ENCODE measurements at regions not wholly inside any gene's neighbourhood (a gene's known extent, or its start where the extent isn't known, plus 50 kb on each side); places are given as distances from the start of the nearest gene placed in this dataset.

DNA sequence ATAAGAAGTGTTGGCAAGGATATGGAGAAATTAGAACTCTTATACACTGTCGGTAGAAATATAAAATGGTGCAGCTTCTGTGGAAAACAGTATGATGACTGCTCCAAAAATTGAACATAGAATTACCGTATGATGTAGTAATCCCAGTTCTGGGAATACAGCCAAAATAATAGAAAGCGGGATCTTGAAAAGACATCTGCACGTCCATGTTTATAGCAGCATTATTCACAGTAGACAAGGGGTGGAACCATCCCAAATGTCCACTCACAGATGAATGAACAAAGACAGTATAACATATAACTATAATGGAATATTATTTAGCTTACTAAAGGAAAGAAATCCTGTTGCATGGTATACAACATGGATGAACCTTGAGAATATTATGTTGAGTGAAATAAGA is 257.7 kb downstream of the TDRD15 start:
- 20% methylated on average over 4 of the region's 4 CpGs for WGBS
- Histone ChIP-seq H3K27ac (ENCODE audit: low read depth) (no peak overlapping the region), H3K4me3 (ENCODE audit: low read depth, low read length) (no peak overlapping the region), H3K4me1 (ENCODE audit: insufficient read depth) (no peaks in the 10 kb centered on the region), H3K36me3 (ENCODE audit: insufficient read depth) (no peaks in the 10 kb centered on the region)
- no peak for DNase-seq (ENCODE audit: extremely low spot score)

DNA sequence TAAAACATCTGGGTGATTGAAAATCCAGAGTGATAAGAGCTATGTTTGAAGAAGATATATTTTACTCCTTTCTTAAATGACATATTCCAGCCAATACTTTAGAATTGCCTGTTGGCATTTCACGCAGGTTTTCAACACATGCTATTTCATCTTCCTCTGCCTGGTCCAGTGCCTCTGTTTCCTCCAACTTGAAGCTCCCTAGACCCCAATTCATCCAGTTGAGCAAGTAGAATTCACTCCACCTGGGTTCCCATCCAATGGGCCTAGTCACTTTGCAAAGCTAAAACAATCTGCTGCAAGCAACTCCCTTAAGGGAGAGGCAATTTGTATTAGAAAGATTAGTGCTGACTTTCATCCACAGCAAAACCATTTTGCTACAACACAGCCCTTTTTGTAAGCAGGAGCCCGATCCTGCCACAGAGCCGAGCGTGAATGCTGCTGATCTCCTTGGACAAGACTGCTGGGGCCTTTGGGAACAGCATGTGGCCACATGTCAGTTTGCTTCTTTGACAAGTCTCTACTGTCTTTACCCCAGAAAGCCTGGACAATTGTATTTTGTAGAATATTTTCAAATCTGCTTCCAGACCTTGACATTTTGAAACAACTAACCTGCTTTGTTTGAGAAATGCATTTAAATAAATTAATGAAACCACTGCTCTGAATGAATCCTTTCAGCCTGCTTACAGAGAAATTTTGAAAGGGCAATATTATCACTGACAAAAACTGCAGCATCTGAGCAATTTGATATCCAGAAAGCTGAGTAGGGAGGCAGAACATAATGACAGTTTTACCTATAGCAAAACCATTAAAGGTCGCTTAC is 259.1 kb downstream of the TDRD15 start:
- Histone ChIP-seq H3K4me3 (ENCODE audit: low read depth, low read length) (no peak overlapping the region), H3K36me3 (ENCODE audit: insufficient read depth) (no peaks in the 10 kb centered on the region), H3K4me1 (ENCODE audit: insufficient read depth) (no peaks in the 10 kb centered on the region), H3K27ac (ENCODE audit: low read depth) (no peak overlapping the region)
- 82% methylated on average over 5 of the region's 5 CpGs for WGBS
- DNase-seq (ENCODE audit: extremely low spot score): no peak

DNA sequence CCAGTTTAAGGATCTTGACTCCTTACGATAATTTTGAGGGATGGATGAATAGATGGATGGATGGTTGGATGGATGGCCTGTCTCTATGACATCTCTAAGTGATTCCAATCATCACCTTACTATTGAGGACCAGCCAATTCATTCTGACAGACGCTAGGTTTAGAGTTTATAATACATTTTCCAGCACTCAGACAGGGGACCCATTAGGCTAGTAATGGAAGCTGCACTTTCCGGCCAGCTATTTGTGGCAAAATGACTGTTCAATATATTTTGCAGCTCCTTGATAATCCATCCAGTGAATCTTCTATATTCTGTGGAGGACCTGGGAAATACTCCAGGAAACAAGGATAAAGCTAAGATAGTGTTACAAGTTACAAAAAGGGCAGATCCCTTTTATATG is 262.9 kb downstream of the TDRD15 start:
- 93% methylated on average over 3 of the region's 3 CpGs for WGBS

DNA sequence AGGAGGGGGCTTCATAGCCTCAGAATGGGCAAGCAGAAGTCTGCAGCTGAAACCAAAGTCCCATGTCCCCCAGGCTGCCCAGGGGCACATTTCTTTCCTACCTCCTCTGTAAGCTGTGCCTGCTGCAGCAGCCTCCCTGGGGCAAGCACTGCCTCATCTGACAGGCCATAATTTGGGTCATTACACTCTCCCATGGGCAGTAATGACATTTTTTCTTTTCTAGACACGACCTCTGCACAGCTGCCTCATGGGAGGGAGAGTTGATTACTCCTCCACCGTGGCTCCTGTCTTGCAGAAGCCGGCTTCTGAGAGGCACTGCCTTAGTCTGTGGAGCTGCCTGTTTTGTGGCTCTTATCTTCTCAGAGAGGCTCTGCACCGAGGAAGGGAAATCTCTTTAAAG is 268.9 kb downstream of the TDRD15 start:
- Histone ChIP-seq H3K4me1 (ENCODE audit: insufficient read depth) (no peaks in the 10 kb centered on the region), H3K36me3 (ENCODE audit: insufficient read depth) (no peaks in the 10 kb centered on the region), H3K4me3 (ENCODE audit: low read depth, low read length) (no peak overlapping the region), H3K27ac (ENCODE audit: low read depth) (no peak overlapping the region)
- 24% methylated on average over 4 of the region's 4 CpGs for WGBS
- DNase-seq (ENCODE audit: extremely low spot score): no peak

More for the DNA sequence above, 262.9 kb downstream of the TDRD15 start:
- H3K27ac ChIP-seq (ENCODE audit: low read depth): no peak overlapping the region
- no peak for DNase-seq (ENCODE audit: extremely low spot score)
- H3K4me1 ChIP-seq (ENCODE audit: insufficient read depth): no peaks in the 10 kb centered on the region
- no peaks in the 10 kb centered on the region for H3K36me3 ChIP-seq (ENCODE audit: insufficient read depth)
- no peak overlapping the region for H3K4me3 ChIP-seq (ENCODE audit: low read depth, low read length)

DNA sequence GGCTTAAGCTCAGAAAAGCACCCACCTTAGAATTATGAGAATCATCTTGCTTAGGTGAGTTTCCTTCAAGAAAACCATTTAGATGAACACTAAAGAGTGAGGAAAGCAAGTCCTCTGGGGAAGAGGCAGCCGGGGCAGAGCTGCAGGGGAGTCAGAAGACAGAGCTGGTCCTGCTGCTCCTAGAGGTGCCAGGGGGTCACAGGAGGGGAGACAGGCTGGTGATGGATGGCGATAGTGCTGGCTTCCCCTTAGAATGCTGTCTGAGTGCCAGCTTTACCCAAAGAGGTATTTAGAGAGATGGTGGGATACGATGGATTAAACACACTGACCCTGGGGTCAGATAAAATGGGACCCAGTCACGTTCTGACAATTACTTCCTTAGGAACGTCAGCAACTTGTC is 269.4 kb downstream of the TDRD15 start:
- WGBS: 50% methylated on average over 5 of the region's 5 CpGs

DNA sequence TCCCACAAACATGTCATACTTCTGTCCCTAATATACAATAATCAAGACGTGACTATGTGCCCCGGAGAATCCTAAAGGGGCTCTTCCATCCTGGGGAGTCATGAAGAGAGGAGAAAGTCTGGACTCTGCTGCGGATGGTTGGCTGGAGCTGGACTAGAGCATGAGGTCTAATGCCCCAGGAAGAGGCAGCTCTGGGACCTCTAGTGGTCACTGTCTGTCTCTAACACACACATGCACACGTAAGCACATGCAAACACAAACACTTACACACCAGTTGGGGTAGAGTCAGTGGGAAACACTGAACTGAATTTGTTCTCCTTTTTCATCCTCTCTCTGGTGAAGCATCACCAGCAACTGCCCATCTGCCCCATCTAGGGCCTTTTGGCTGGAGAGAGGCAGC is 271.6 kb downstream of the TDRD15 start:
- Histone ChIP-seq H3K4me3 (ENCODE audit: low read depth, low read length) (no peak overlapping the region), H3K4me1 (ENCODE audit: insufficient read depth) (no peaks in the 10 kb centered on the region), H3K27ac (ENCODE audit: low read depth) (no peak overlapping the region), H3K36me3 (ENCODE audit: insufficient read depth) (no peaks in the 10 kb centered on the region)
- 83% methylated on average over 4 of the region's 4 CpGs for WGBS
- no peak for DNase-seq (ENCODE audit: extremely low spot score)

More for the DNA sequence above, 269.4 kb downstream of the TDRD15 start:
- no peak overlapping the region for H3K27ac ChIP-seq (ENCODE audit: low read depth)
- H3K4me3 ChIP-seq (ENCODE audit: low read depth, low read length): no peak overlapping the region
- H3K36me3 ChIP-seq (ENCODE audit: insufficient read depth): no peaks in the 10 kb centered on the region
- DNase-seq (ENCODE audit: extremely low spot score): no peak
- no peaks in the 10 kb centered on the region for H3K4me1 ChIP-seq (ENCODE audit: insufficient read depth)

DNA sequence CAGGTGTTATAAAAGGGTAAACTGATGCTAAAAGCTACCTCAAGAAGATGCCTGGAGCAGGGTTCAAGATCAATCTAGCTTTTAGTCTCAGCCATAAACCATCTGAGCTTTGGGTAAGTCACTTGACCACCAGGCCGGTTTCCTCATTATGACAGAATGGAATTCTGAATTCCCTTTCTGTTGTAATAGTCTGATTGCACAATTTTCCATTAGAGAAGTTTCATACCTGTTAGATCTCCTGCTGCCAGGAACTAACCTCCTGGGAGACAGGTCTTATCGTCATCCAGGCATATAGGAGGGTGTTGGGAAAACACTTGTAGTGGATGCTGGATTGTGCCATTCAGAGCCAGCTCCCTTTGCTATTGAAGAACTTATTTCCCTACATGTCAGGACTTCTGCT is 272.5 kb downstream of the TDRD15 start:
- H3K27ac ChIP-seq (ENCODE audit: low read depth): no peak overlapping the region
- no peak overlapping the region for H3K4me3 ChIP-seq (ENCODE audit: low read depth, low read length)
- WGBS: 92% methylated on average over 2 of the region's 2 CpGs
- no peaks in the 10 kb centered on the region for H3K36me3 ChIP-seq (ENCODE audit: insufficient read depth)
- H3K4me1 ChIP-seq (ENCODE audit: insufficient read depth): no peaks in the 10 kb centered on the region
- DNase-seq (ENCODE audit: extremely low spot score): no peak

DNA sequence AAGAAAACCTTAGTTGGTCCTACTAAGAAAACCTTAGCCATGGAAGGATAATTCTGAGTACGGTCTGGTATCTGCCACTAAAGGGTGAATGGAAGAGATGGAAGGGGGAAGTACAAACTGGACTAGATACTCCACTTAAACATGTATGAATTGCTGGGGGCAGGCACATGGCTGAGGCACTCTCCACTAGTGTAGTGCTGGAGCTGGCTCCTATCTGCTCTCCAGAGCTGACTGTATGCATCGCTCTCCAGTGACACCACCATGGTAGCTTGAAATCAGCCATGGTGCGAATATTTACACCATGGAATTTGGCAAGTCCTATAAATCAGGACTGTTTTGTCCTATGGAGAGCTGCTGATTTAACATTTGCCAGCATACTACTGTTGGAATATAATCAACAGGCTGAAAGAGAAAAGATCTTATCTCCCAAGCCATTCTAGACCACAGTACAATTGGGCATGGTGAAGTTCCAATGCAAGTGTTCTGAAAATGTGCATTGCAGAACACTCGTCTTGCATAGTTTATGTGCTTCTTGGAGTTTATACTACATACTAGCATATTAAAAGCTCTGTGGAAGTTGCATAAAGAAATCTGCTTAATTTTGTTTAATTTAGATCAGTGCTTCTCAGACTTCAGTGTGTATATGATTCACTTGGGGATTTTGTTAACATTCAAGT is 277.4 kb downstream of the TDRD15 start:
- WGBS: 86% methylated on average over 4 of the region's 4 CpGs
- H3K4me3 ChIP-seq (ENCODE audit: low read depth, low read length): no peak overlapping the region
- no peak overlapping the region for H3K27ac ChIP-seq (ENCODE audit: low read depth)
- DNase-seq (ENCODE audit: extremely low spot score): no peak
- H3K4me1 ChIP-seq (ENCODE audit: insufficient read depth): no peaks in the 10 kb centered on the region
- no peaks in the 10 kb centered on the region for H3K36me3 ChIP-seq (ENCODE audit: insufficient read depth)

DNA sequence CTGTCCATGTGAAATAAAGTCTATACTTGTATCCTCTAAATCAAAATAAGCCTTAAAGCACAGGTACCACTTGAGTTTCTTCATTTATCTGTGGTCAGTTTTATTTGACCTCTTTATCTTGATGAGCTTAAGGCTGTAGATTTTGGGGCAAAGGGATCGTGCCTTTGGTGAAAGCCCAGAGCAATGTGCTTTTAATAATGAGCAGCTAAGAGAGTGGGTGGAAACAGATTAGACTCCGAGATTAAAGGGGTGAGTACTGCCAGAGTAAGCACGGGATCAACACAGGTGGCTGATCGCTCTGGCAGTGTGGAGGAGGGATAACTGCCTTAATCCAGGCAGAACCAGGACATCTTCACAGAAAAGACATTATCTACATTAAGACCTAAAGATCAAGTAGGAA is 280.4 kb downstream of the TDRD15 start:
- H3K4me3 ChIP-seq (ENCODE audit: low read depth, low read length): no peak overlapping the region
- DNase-seq (ENCODE audit: extremely low spot score): no peak
- 33% methylated on average over 4 of the region's 4 CpGs for WGBS
- no peak overlapping the region for H3K27ac ChIP-seq (ENCODE audit: low read depth)
- no peaks in the 10 kb centered on the region for H3K4me1 ChIP-seq (ENCODE audit: insufficient read depth)
- no peaks in the 10 kb centered on the region for H3K36me3 ChIP-seq (ENCODE audit: insufficient read depth)

DNA sequence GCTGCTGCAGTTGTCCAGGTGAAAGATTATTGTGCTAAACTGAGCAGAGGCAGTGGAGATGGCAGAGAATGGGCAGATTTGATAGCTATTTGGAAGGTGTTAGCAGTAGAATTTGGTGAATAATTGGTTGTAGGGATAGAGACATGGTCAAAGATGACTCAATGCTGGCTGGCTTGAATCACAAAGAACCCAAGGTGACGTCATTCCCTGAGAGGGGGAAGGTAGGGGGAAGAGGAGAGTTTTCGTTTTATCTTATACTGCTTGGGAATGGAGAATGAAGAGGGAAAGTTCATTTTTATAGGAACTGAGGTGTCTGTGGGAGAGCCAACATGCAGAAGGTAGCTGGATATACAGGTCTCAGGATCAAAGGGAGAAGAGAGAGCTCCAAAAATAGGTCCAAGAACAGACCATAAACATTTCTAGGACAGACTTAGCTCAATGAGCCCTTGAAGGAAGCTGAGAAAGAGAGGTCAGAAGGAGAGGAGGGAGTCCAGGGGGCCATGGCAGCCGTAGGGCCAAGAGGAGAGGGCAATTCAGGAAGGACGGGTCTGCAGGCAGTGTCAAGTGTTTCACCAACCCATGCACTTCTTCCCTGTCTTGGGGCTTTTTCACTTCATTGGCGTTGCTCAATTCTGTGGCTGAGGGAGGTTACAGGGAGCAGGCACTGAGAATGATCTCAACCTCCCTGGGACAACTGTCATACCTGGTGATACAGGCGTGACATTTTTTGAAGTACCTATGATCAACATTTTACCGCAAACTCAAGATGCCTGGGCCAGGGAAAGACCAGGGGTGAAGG is 281.3 kb downstream of the TDRD15 start:
- 89% methylated on average over 7 of the region's 7 CpGs for WGBS
- no peak for DNase-seq (ENCODE audit: extremely low spot score)

DNA sequence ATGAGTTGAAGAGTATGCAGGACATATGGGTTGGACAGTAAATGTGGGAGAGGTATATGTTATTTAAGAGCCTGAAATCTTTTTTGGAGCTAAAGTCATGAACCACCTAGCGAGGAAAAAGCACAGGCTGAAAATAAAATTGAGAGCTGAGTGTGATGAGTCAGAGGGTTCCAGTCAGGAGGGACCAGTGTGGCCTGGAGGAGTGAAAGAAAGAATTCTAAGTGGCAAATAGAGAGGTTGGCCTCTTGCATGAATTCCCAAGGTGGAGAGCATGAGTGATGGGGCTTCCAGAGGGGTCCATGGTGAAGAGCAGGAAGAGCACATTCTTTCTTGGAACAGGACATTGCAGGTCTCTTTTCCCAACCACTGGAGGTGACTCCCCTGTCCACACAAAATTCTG is 282.6 kb downstream of the TDRD15 start:
- no peak overlapping the region for H3K27ac ChIP-seq (ENCODE audit: low read depth)
- DNase-seq (ENCODE audit: extremely low spot score): no peak

More for the DNA sequence above, 281.3 kb downstream of the TDRD15 start:
- H3K4me1 ChIP-seq (ENCODE audit: insufficient read depth): no peaks in the 10 kb centered on the region
- H3K4me3 ChIP-seq (ENCODE audit: low read depth, low read length): no peak overlapping the region
- H3K27ac ChIP-seq (ENCODE audit: low read depth): no peak overlapping the region
- H3K36me3 ChIP-seq (ENCODE audit: insufficient read depth): no peaks in the 10 kb centered on the region

DNA sequence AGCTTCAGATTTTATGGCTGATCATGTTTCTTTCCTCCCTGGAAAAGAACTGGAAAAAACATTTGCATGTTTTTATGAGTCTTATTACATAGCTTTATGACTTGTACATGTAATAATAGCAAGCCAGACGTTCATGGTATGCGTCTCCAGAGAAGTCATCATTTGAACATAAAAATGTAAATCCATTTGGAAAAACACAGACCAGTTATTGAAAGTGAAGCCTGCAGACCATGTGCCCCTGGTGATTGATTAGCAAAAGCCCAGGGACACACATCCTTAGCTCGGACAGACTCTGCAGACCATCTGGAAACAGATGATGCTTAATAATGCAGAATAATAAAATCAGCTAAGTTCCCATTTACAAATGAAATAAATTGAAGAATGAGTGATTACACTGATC is 283.1 kb downstream of the TDRD15 start:
- DNase-seq (ENCODE audit: extremely low spot score): no peak
- H3K27ac ChIP-seq (ENCODE audit: low read depth): no peak overlapping the region
- no peaks in the 10 kb centered on the region for H3K4me1 ChIP-seq (ENCODE audit: insufficient read depth)
- H3K36me3 ChIP-seq (ENCODE audit: insufficient read depth): no peaks in the 10 kb centered on the region
- WGBS: 43% methylated on average over 3 of the region's 3 CpGs
- no peak overlapping the region for H3K4me3 ChIP-seq (ENCODE audit: low read depth, low read length)

More for the DNA sequence above, 282.6 kb downstream of the TDRD15 start:
- WGBS: 94% methylated on average over 1 of the region's 1 CpG
- Histone ChIP-seq H3K4me3 (ENCODE audit: low read depth, low read length) (no peak overlapping the region), H3K4me1 (ENCODE audit: insufficient read depth) (no peaks in the 10 kb centered on the region), H3K36me3 (ENCODE audit: insufficient read depth) (no peaks in the 10 kb centered on the region)

DNA sequence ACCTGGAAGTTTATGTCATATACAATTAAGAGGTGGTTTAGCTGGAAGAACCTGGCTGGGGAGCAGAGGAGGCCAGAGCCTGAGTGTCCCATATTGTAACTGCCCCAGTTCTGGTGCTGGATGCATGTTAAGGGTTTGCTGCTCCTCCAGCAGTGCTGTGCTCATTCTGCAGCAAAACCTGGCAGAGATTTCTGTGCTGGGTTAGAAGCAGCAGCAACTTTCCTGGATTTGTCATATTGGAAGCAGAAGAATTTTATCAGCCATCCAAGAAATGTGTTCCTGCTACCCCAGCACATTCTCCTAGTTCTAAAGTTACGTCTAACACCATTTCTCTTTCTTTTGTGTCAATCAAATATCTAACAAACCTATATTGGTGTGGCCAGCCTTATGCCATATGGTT is 284.1 kb downstream of the TDRD15 start:
- DNase-seq (ENCODE audit: extremely low spot score): no peak
- Histone ChIP-seq H3K4me3 (ENCODE audit: low read depth, low read length) (no peak overlapping the region), H3K27ac (ENCODE audit: low read depth) (no peak overlapping the region), H3K4me1 (ENCODE audit: insufficient read depth) (no peaks in the 10 kb centered on the region), H3K36me3 (ENCODE audit: insufficient read depth) (no peaks in the 10 kb centered on the region)
- WGBS: 57% methylated on average over 1 of the region's 1 CpG

DNA sequence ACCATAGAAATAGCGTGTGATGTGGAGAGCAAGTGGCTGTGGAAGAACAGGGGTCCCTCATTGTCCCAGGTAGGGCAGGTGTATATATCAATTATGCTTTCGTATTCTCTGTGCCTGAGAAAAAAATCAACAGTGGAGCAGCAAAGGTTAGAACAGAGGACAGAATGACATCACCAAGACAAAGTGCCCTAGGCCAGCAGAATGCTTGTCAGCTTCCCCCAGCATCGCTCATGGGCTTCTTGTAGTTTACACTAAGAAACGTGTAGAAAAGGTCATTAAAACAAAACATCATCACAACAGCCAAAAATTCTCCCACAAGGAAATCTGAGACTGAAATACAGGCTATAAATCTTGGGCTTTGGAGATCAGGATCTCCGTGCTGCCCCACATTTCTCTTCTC is 288.0 kb downstream of the TDRD15 start:
- H3K36me3 ChIP-seq (ENCODE audit: insufficient read depth): no peaks in the 10 kb centered on the region
- DNase-seq (ENCODE audit: extremely low spot score): no peak
- WGBS: 55% methylated on average over 5 of the region's 5 CpGs

More for the DNA sequence above, 288.0 kb downstream of the TDRD15 start:
- Histone ChIP-seq H3K4me3 (ENCODE audit: low read depth, low read length) (no peak overlapping the region), H3K27ac (ENCODE audit: low read depth) (no peak overlapping the region), H3K4me1 (ENCODE audit: insufficient read depth) (no peaks in the 10 kb centered on the region)

Measured in urinary bladder (tissue), 3 donors.